T-helper 9 cell (primary cell): ENCODE measurements at regions not wholly inside any gene's neighbourhood (a gene's known extent, or its start where the extent isn't known, plus 50 kb on each side); places are given as distances from the start of the nearest gene placed in this dataset.
"Not testable (repeated sequence)": the region's sequence is repeated elsewhere in the genome, so short reads cannot be mapped to it uniquely, and the experiment has no call there.

Experiments used
- DNase-seq: peaks from one replicate; pipeline ENCODE4 v3.0.0-alpha.2; 2020

DNA sequence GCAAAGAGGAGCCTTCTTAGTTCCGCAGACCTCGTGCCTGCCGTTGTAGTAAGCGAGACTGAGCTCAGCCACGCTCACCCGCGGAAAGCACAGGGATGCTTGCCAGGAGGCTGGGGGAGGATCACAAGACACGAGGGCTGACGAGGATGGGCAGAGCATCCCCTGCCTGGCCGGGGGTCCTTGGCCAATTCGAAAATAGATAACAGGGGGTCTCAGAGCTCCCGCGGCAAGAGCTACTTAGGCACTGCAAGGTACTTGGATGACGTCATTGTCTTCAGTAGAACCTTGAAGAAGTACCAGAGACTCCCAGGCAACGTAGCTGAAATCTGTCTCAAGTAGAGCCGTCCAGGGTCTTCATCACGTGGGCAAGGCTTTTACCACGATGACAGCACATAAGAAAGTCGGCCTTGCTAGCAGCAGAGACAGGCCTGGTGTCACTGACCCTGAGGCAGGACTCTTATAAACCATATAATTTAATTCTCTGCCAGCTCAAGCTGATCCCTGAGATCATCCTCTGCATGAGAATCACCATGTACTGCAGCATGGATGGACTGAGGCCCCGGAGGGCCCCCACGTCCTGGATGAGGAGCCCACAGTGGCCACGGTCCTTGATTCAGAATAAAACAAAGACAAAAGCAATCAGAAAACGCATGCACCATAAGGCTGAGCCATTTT, 81.9 kb downstream of the TMEM18 start:
- no peak for DNase-seq

DNA sequence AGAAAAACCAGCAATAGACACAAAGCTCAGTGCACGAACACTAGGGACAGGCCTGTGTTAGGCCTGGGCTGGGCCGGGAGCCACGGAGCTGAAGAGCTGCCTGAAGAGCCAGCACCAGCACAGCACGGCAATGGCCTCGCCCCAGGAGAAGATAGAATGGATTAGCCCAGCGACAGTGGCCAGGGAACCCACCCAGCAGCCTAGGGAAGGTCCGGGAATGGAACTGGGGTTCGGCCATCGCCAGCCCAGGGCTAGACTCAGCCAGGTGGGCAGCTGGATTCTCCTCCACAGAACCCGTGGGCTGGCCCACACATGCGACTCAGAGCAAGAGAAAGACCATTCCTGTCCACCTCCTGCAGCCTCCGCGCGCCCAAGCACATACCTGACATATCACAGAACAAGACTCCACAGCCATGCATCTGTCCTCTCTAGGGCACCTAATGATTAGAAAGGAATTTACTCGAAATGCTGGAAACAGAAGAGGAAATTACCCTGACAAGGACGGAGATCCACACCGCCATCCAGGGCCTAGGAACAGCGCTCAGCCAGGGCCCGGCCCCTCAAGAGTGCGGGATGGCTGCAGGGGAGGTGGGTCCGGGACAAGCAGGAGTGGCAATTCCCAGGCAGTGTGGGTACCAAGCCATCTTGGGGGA, 82.8 kb downstream of the TMEM18 start:
- DNase-seq = no peak

DNA sequence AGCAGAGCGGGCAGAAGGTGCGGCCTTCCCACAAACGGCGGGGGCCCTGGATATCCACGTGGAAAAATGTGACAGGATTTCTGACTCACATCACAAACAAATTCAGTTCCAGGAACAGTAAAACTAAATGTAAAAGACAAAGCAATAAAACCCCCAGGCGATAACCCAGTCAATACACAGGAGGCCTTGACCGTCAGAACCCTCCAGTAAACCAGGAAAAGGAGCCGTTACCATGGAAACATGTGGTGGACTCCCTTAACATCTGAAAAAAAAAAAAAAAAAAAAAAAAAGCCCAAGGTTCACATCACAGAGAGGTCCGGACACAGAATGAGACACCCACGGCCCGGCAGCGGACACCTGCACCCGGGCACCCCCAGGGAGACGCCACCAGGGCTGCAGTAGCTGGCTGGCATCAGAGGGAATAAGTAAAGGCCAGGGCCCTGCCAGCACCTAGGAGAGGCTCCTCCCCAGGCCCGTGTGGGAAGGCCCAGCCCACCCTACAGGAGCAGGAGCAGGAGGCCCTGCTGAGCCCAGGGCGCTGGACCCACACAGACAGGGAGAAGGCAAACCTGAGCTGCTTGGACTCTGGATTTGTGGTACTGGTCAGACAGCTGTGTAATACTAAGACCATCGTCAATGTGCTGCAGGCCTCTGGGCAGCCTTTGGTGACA, 83.7 kb downstream of the TMEM18 start:
- DNase-seq = no peak

DNA sequence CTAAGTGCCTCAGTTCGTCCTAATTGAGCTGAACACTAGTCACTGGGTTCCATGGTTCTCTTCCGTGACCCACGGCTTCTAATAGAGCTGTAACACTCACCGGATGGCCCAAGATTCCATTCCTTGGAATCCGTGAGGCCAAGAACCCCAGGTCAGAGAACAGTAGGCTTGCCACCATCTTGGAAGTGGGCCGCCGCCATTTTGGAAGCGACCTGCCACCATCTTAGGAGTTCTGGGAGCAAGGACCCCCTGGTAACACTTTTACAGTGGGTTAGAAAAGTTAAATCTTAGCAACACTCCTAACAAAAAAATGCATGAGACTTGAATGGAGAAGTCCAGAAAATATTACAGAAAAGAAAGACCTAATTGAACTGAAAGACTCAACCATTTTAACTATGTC, 84.5 kb downstream of the TMEM18 start:
- no peak for DNase-seq

DNA sequence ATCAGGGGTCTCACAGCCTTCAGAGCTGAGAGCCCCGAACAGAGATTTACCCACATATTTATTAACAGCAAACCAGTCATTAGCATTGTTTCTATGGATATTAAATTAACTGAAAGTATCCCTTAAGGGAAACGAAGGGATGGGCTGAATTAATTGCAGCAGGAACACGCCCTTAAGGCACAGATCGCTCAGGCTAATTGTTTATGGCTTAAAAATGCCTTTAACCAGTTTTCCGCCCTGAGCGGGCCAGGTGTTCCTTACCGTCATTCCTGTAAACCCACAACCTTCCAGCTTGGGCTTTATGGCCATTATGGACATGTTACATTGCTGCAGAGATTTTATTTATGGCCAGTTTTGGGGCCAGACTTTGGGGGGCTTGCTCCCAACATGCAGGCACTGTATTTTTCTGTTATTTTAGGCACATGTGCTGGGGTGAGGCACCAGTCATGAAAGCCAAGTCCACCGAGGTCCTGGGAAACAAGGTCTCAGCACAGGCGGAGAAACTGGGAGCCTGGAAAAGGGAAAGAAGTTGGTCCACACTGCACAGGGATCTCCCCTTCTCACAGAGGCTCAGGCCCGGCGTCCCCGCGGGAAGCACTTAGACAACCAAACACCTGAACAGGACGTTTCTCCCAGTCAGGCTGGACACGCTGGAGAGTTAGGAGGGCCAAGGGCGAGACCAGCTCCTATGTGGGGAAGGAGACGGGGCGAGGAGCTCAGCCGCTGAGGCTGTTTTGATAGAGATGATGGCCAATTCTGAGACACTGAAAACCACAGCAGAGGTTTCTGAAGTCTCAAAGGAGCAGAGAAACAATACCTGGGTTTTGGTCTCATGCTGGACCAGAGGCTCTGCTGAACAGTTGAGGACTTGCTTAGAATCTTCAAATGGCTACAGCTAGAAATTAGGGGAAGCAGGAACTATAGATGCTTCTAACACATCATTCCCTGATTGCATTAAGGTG, 86.7 kb downstream of the TMEM18 start:
- DNase-seq = no peak

GRCh38 chr2:589281-590130, 87.7 kb downstream of the TMEM18 start:
- DNase-seq = no peak

DNA sequence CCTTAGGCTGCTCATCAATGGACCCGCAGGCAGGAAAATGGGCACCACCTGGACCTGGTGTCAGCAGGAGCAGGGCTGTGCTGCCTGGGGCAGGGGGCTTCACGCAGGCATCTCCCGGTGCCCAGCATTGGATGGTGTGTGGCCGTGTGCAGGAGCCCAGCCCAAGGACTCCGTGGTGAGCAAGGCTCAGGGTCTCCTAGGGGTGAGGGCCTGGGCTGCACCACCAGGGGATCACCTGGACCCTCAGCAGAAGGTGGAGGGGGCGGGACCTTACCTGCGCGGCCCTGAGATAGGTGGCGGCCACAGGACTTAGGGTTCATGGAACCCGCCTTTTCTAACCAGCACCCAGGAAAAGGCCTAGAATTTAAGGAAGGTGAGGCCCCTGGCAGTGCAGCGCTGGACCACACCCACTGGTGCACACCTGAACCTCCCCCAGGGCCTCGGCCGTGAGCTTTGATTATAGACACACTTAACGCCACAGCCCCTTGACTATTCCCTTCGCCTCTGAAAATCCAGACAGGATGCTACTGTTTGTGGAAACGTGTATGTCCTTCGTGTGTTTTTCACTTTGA, 89.0 kb downstream of the TMEM18 start:
- DNase-seq = no peak

- no peak for DNase-seq
These were observed 89.9 kb downstream of the TMEM18 start for GRCh38 chr2:587087-587960.

DNA sequence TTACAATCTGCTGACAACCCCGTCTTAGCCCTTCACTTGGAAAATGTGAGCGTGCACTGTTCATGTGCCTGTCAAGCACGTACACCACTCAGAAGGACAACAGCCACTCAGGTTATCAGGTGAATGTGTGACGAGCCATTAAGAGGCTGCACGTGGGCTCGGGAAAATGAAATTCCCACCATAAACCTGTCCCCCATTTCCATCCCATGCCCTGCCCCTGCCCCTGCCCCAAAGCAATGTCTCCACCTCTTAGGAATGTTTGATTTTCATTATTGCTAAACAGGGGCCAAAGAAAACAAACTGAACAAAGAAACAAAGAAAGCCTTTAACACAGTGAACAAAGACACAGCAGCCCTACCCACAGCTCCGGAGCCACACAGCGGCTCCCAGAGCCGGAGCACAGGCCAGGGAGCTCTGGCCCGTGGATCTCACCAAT, 90.5 kb downstream of the TMEM18 start:
- no peak for DNase-seq

- peak; percentile 16 for DNase-seq
These were observed 92.1 kb downstream of the TMEM18 start for GRCh38 chr2:584863-585823.

- no peak for DNase-seq
These were observed 93.5 kb downstream of the TMEM18 start for GRCh38 chr2:583666-584065.

DNA sequence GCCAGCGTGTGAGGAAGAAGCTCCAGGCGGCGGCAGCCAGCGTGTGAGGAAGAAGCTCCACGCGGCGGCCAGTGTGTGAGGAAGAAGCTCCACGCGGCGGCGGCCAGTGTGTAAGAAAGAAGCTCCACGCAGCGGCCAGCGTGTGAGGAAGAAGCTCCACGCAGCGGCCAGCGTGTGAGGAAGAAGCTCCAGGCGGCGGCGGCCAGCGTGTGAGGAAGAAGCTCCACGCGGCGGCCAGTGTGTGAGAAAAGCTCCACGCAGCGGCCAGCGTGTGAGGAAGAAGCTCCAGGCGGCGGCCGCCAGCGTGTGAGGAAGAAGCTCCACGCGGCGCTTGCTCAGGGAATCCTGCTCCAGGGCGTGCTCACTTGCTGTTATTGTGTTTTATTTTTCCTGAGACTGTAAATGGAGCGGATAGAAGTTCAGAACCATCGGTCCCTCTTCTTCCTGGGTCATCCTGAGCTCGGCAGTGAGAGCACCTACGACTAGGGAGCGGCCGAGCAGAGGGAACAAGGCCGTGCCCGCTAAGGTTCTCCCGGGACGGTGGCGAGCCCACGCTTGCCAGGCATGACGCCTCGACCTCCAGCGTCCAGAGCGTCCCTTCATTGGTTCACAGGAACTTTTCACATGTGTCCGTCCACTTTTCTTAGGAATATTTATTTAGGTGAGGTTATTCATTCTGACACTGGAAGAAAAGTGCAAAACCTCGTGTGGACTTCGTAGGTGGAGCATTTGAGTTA, 94.2 kb downstream of the TMEM18 start:
- no peak for DNase-seq

GRCh38 chr2:582289-582688, 94.9 kb downstream of the TMEM18 start:
- not testable (repeated sequence) for DNase-seq

DNA sequence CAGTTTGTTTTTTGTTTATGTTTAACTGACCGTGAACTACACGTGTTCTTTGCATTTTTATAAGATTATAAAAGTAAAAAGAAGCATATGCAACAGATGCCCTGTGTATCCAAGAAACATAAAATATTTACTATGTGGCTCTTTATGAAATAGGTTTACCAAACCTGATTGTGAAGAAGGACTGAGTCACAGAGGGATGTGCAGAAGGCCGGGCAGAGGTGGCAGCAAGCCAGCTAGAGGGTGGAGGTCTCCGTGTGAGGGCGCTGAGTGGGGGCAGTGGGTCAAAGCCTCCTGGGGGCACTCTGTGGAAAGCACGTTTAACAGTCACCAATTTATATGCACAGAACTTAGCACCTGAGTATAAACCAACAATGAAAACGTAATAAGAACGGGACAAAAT, 97.2 kb downstream of the TMEM18 start:
- no peak for DNase-seq

DNA sequence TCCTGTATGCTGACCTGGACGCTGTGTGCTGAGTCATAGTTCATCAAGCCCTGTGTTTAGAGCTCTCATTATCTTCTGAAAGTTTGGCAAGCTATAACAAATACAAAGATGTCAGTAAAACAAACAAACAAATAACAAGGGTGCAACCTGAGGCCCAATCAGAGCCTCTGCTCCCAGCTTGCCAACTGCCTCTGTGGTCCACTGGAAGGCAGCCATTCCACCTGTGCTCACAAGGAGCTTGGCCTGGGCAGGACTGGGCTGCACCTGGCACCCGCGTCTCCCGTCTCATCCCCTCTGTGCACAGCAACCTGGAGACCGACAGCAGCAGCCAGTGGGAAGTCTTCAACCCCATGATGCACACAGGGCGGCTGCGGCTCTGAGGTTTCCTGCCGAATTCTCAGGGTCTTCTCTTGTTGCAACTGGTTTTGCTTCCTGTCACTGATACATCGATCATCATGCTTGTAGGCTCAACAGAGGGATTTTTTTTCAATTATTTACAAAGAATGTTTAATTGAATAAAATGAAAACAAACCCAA, 97.8 kb downstream of the TMEM18 start:
- DNase-seq = no peak

- DNase-seq = no peak
These were observed 100.9 kb downstream of the TMEM18 start for GRCh38 chr2:576292-576691.

DNA sequence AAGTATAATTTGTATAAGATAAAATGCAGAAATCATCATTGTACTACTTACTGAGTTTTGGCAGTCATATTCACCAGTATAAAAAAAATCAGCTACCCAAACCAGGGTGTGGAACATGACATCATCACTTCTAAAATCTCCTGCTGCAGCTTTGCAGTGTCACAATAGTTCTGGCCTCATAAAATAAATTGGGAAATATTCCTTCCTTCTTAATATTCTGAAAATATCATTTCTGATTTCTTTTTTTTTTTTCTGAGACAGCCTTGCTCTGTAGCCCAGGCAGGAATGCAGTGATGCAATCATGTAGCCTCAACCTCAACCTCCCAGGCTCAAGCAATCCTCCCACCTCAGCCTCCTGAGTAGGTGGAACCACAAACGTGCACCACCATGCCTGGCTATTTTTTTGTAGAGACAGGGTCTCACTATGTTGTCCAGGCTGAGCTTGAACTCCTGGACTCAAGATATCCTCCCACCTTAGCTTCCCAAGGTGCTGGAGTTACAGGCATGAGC, 101.4 kb downstream of the TMEM18 start:
- DNase-seq = no peak
